Keratinocyte (primary cell): ENCODE measurements at regions not wholly inside any gene's neighbourhood (a gene's known extent, or its start where the extent isn't known, plus 50 kb on each side); places are given as distances from the start of the nearest gene placed in this dataset.

Experiments used
- DNase-seq: peaks from one replicate; pipeline ENCODE4 v3.0.0-alpha.2; 2011; ENCODE audit warnings: low read depth, missing footprints, low spot score
- FAIRE-seq: peaks from 2 replicates; lab custom pipeline; 2011; peaks lifted over from hg19 to GRCh38; lab: Jason Lieb, UNC
- H2AFZ ChIP-seq: 2 replicates; pipeline ENCODE4 v1.6.0; 2012; ENCODE audit warnings: low read length, control low read depth, inconsistent platforms; ENCODE audit not compliant: control insufficient read depth
- H3K27ac ChIP-seq: 2 replicates; pipeline ENCODE4 v1.5.1; 2011; ENCODE audit warnings: low read length; ENCODE audit not compliant: control insufficient read depth, insufficient read depth
- H3K27me3 ChIP-seq: 3 replicates; pipeline ENCODE4 v1.6.0; 2011; ENCODE audit warnings: low read length; ENCODE audit not compliant: control insufficient read depth, insufficient read depth; ENCODE audit errors: extremely low read depth
- H3K36me3 ChIP-seq, 2 experiments: 2 replicates in 1 of 2; 3 replicates in 1 of 2; pipeline ENCODE4 v1.5.1; 2011; ENCODE audit warnings: low read length in 2 of 2, mild to moderate bottlenecking in 1 of 2; ENCODE audit not compliant: control insufficient read depth in 2 of 2, insufficient read depth in 2 of 2; ENCODE audit errors: extremely low read depth in 1 of 2
- H3K4me1 ChIP-seq: 3 replicates; pipeline ENCODE4 v1.5.1; 2011; ENCODE audit warnings: low read length; ENCODE audit not compliant: control insufficient read depth, insufficient read depth; ENCODE audit errors: extremely low read depth
- H3K4me2 ChIP-seq: 3 replicates; pipeline ENCODE4 v1.6.0; 2011; ENCODE audit warnings: low read depth, low read length; ENCODE audit not compliant: control insufficient read depth, insufficient read depth; ENCODE audit errors: extremely low read depth
- H3K4me3 ChIP-seq, 3 experiments: fragments of 200-600 bp in 1 of 3; sonication (generic) in 1 of 3; 2 replicates in 2 of 3; 3 replicates in 1 of 3; pipeline ENCODE4 v1.5.1; 2011 to 2016; ENCODE audit warnings: low read length in 3 of 3, mild to moderate bottlenecking in 3 of 3, control low read depth in 2 of 3, inconsistent platforms in 1 of 3, low read depth in 1 of 3, mixed read lengths in 1 of 3, mixed run types in 1 of 3, moderate library complexity in 1 of 3; ENCODE audit not compliant: control insufficient read depth in 2 of 3, insufficient read depth in 2 of 3; ENCODE audit errors: extremely low read depth in 1 of 3
- H3K79me2 ChIP-seq: 2 replicates; pipeline ENCODE4 v1.6.0; 2012; ENCODE audit warnings: low read length; ENCODE audit not compliant: control insufficient read depth, insufficient read depth
- H3K9ac ChIP-seq: 3 replicates; pipeline ENCODE4 v1.6.0; 2011; ENCODE audit warnings: low read length; ENCODE audit not compliant: control insufficient read depth, insufficient read depth; ENCODE audit errors: extremely low read depth
- H3K9me1 ChIP-seq: 3 replicates; pipeline ENCODE4 v1.6.0; 2011; ENCODE audit warnings: low read length; ENCODE audit not compliant: control insufficient read depth, insufficient read depth; ENCODE audit errors: extremely low read depth
- H3K9me3 ChIP-seq: 2 replicates; pipeline ENCODE4 v1.5.1; 2012; ENCODE audit warnings: low read depth, low read length; ENCODE audit not compliant: control insufficient read depth
- H4K20me1 ChIP-seq: 3 replicates; pipeline ENCODE4 v1.6.0; 2011; ENCODE audit warnings: low read length; ENCODE audit not compliant: control insufficient read depth, insufficient read depth; ENCODE audit errors: extremely low read depth
- EZH2 ChIP-seq: IDR thresholded peaks from one replicate; pipeline ENCODE4 v1.6.1; 2012; ENCODE audit warnings: inconsistent platforms, mild to moderate bottlenecking, low read length, moderate library complexity
- dilution Hi-C: fragments of 300-500 bp; cut with MboI; formaldehyde crosslinking; loops from one replicate; pipeline ENCODE4 v1.7.0; 2020; ENCODE audit warnings: low sequenced_read_pairs; ENCODE audit not compliant: extremely low pct_ligation_motif_present
- TF ChIP-seq, protein P1 (sequence below), 3 experiments: IDR thresholded peaks in 1 of 3; conservative IDR thresholded peaks in 1 of 3; optimal IDR thresholded peaks in 1 of 3; 2 replicates in 2 of 3; 3 replicates in 1 of 3; pipeline versions ENCODE3 to v1.5.1; 2011; ENCODE audit warnings: low read length in 3 of 3, mild to moderate bottlenecking in 3 of 3, moderate library complexity in 2 of 3, control low read depth in 1 of 3, inconsistent platforms in 1 of 3; ENCODE audit not compliant: insufficient read depth in 2 of 3; ENCODE audit errors: extremely low read depth in 1 of 3

DNA sequence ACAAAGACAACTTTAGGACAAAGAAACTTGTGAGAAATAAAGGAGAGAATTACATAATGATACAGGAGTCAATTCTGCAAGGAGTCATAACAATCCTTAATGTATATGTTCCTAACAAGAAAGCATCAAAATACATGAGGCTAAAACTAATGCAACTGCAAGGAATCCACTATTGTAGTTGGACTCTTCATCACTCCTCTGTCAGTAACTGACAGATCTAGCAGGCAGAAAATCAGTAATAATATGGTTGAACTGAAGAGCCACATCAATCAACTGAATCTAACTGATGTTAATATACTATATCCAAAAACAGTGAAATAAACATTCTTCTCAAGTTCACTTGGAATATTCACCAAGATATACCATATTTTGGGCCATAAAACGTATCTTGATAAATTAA lies 1806.4 kb upstream of the CELF4 start:
- Histone ChIP-seq H3K4me3 (no peak overlapping the region), H2AFZ (no peak overlapping the region), H3K4me2 (no peak overlapping the region), H3K4me1 (no peaks in the 10 kb centered on the region), H3K9me3 (no peaks in the 10 kb centered on the region), H3K27me3 (no peaks in the 10 kb centered on the region), H3K9me1 (no peaks in the 10 kb centered on the region), H4K20me1 (no peaks in the 10 kb centered on the region), H3K79me2 (no peaks in the 10 kb centered on the region), H3K9ac (no peak overlapping the region), H3K27ac (no peak overlapping the region), H3K36me3 (no peaks in the 10 kb centered on the region)
- TF ChIP-seq, protein P1, sequence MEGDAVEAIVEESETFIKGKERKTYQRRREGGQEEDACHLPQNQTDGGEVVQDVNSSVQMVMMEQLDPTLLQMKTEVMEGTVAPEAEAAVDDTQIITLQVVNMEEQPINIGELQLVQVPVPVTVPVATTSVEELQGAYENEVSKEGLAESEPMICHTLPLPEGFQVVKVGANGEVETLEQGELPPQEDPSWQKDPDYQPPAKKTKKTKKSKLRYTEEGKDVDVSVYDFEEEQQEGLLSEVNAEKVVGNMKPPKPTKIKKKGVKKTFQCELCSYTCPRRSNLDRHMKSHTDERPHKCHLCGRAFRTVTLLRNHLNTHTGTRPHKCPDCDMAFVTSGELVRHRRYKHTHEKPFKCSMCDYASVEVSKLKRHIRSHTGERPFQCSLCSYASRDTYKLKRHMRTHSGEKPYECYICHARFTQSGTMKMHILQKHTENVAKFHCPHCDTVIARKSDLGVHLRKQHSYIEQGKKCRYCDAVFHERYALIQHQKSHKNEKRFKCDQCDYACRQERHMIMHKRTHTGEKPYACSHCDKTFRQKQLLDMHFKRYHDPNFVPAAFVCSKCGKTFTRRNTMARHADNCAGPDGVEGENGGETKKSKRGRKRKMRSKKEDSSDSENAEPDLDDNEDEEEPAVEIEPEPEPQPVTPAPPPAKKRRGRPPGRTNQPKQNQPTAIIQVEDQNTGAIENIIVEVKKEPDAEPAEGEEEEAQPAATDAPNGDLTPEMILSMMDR (optimal IDR thresholded peaks at IDR 0.05 in 1 of 3, IDR thresholded peaks at IDR 0.05 in 1 of 3, conservative IDR thresholded peaks at IDR 0.05 in 1 of 3; ENCODE audit: extremely low read depth in 1 of 3, insufficient read depth in 2 of 3, low read length in 3 of 3) = no peak
- TF ChIP-seq EZH2 = no peak
- FAIRE-seq = no peak
- DNase-seq = no peak
- dilution Hi-C loops = no loop called here

DNA sequence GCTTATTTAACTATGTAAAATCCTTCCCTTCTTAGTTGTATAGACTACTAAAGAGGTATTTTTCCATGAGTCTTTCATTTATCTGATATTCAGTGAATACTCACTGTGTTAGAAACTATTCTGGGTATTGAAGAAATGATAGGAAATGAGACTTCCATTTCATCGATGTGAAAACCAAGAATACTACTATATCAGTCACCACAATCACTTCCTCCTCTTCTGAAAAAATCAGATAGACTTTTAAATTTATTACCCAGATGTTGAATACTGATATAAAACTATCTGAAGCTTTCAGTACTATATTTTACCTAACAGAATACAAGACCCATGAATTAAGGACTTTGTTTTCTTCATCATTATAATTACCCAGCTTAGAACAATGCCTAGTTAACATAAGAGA lies 1801.1 kb upstream of the CELF4 start:
- no peaks in the 10 kb centered on the region for H3K36me3 ChIP-seq
- H3K9me1 ChIP-seq = no peaks in the 10 kb centered on the region
- FAIRE-seq (no peak), DNase-seq (no peak)
- H2AFZ ChIP-seq = no peak overlapping the region
- no peak overlapping the region for H3K9ac ChIP-seq
- no peaks in the 10 kb centered on the region for H3K9me3 ChIP-seq
- H3K4me1 ChIP-seq = no peaks in the 10 kb centered on the region
- dilution Hi-C loops = no loop called here
- H3K79me2 ChIP-seq = no peaks in the 10 kb centered on the region
- no peak overlapping the region for H3K4me2 ChIP-seq
- H3K4me3 ChIP-seq = no peak overlapping the region
- no peaks in the 10 kb centered on the region for H3K27me3 ChIP-seq
- no peaks in the 10 kb centered on the region for H4K20me1 ChIP-seq
- no peak overlapping the region for H3K27ac ChIP-seq
- no peak for TF ChIP-seq EZH2
- TF ChIP-seq, protein P1 (optimal IDR thresholded peaks at IDR 0.05 in 1 of 3, IDR thresholded peaks at IDR 0.05 in 1 of 3, conservative IDR thresholded peaks at IDR 0.05 in 1 of 3; ENCODE audit: extremely low read depth in 1 of 3, insufficient read depth in 2 of 3, low read length in 3 of 3) = no peak
